Fibroblast of lung (primary cell): ENCODE measurements at regions not wholly inside any gene's neighbourhood (a gene's known extent, or its start where the extent isn't known, plus 50 kb on each side); places are given as distances from the start of the nearest gene placed in this dataset.
"Not testable (repeated sequence)": the region's sequence is repeated elsewhere in the genome, so short reads cannot be mapped to it uniquely, and the experiment has no call there.

Experiments used
- DNase-seq, 2 donors: peaks; one replicate each; pipeline versions ENCODE4 v3.0.0 to v3.0.0-alpha.2; 2010; ENCODE audit warnings: low read depth in 2 of 2
- H2AFZ ChIP-seq: 2 replicates; pipeline ENCODE4 v1.5.1; 2012; ENCODE audit warnings: low read length, control low read depth, inconsistent platforms
- H3K27ac ChIP-seq: 2 replicates; pipeline ENCODE4 v1.5.1; 2011; ENCODE audit warnings: low read length, control low read depth; ENCODE audit not compliant: insufficient read depth
- H3K27me3 ChIP-seq: 2 replicates; pipeline ENCODE4 v1.5.1; 2011; ENCODE audit warnings: mild to moderate bottlenecking, low read length; ENCODE audit not compliant: control insufficient read depth, insufficient read depth
- H3K36me3 ChIP-seq: 2 replicates; pipeline ENCODE4 v1.5.1; 2011; ENCODE audit warnings: low read length; ENCODE audit not compliant: control insufficient read depth, insufficient read depth
- H3K4me1 ChIP-seq: 2 replicates; pipeline ENCODE4 v1.5.1; 2011; ENCODE audit warnings: low read length; ENCODE audit not compliant: control insufficient read depth, insufficient read depth; ENCODE audit errors: extremely low read depth
- H3K4me2 ChIP-seq: 2 replicates; pipeline ENCODE4 v1.5.1; 2011; ENCODE audit warnings: low read length, control low read depth; ENCODE audit not compliant: insufficient read depth; ENCODE audit errors: extremely low read depth
- H3K4me3 ChIP-seq, 4 experiments: fragments of 200-600 bp in 1 of 4; sonication (generic) in 1 of 4; replicated peaks in 1 of 4; 2 replicates each; pipeline ENCODE4 v1.5.1; 2011 to 2016; ENCODE audit warnings: low read length in 4 of 4, low read depth in 3 of 4, mild to moderate bottlenecking in 3 of 4, control low read depth in 2 of 4, inconsistent platforms in 1 of 4, mixed read lengths in 1 of 4; ENCODE audit not compliant: insufficient read depth in 1 of 4; ENCODE audit errors: control extremely low read depth in 1 of 4
- H3K79me2 ChIP-seq: 2 replicates; pipeline ENCODE4 v1.5.1; 2012; ENCODE audit warnings: mild to moderate bottlenecking, low read length, inconsistent platforms; ENCODE audit not compliant: control insufficient read depth, insufficient read depth
- H3K9ac ChIP-seq: 2 replicates; pipeline ENCODE4 v1.5.1; 2011; ENCODE audit warnings: mild to moderate bottlenecking, low read length, control low read depth; ENCODE audit not compliant: insufficient read depth
- H3K9me3 ChIP-seq: 2 replicates; pipeline ENCODE4 v1.5.1; 2012; ENCODE audit warnings: low read depth, low read length; ENCODE audit not compliant: control insufficient read depth, insufficient read depth
- H4K20me1 ChIP-seq: 2 replicates; pipeline ENCODE4 v1.5.1; 2011; ENCODE audit warnings: low read length; ENCODE audit not compliant: control insufficient read depth, insufficient read depth; ENCODE audit errors: extremely low read depth
- EZH2 ChIP-seq: IDR thresholded peaks from 2 replicates; pipeline ENCODE4 v1.5.1; 2012; ENCODE audit warnings: low read length, control low read depth, mild to moderate bottlenecking; ENCODE audit errors: missing control alignments
- TF ChIP-seq, protein P1 (sequence below), 2 donors: IDR thresholded peaks in 1 of 2; conservative IDR thresholded peaks in 1 of 2; 1 replicate in 1 of 2; 2 replicates in 1 of 2; pipeline ENCODE4 v1.5.1; 2011 to 2012; ENCODE audit warnings: low read length in 2 of 2, control low read depth in 1 of 2, inconsistent platforms in 1 of 2, low read depth in 1 of 2, mild to moderate bottlenecking in 1 of 2

DNA sequence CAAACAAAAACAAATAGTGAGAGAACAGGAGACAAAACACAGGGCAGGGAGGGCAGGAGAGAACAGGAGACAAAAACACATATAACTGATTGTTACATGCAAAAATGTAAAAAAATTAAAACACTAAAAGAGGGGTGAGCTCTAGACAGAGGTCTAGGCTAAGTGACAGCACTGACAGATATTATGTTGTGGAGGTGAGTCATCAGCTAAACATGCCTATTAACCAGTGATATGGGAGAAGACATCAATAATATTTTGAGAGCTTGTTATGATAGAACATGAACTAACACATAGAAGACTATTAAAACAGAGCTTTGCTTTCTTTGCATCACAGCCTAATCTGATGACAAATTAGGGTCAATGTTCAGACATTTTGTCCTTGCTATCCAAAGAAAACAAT is 972.7 kb downstream of the PRIM2 start:
- no peaks in the 10 kb centered on the region for H3K4me1 ChIP-seq
- H3K4me3 ChIP-seq: no peak overlapping the region
- H3K9me3 ChIP-seq: no peaks in the 10 kb centered on the region
- H3K79me2 ChIP-seq: no peaks in the 10 kb centered on the region
- no peak overlapping the region for H3K4me2 ChIP-seq
- H3K27ac ChIP-seq: no peak overlapping the region
- TF ChIP-seq, protein P1, sequence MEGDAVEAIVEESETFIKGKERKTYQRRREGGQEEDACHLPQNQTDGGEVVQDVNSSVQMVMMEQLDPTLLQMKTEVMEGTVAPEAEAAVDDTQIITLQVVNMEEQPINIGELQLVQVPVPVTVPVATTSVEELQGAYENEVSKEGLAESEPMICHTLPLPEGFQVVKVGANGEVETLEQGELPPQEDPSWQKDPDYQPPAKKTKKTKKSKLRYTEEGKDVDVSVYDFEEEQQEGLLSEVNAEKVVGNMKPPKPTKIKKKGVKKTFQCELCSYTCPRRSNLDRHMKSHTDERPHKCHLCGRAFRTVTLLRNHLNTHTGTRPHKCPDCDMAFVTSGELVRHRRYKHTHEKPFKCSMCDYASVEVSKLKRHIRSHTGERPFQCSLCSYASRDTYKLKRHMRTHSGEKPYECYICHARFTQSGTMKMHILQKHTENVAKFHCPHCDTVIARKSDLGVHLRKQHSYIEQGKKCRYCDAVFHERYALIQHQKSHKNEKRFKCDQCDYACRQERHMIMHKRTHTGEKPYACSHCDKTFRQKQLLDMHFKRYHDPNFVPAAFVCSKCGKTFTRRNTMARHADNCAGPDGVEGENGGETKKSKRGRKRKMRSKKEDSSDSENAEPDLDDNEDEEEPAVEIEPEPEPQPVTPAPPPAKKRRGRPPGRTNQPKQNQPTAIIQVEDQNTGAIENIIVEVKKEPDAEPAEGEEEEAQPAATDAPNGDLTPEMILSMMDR (conservative IDR thresholded peaks at IDR 0.05 in 1 of 2, IDR thresholded peaks at IDR 0.05 in 1 of 2; ENCODE audit: low read depth in 1 of 2, low read length in 2 of 2): no peak
- TF ChIP-seq EZH2: no peak
- H3K27me3 ChIP-seq: no peaks in the 10 kb centered on the region
- no peaks in the 10 kb centered on the region for H3K36me3 ChIP-seq
- H4K20me1 ChIP-seq: no peaks in the 10 kb centered on the region
- DNase-seq: no peak
- H3K9ac ChIP-seq: no peak overlapping the region
- H2AFZ ChIP-seq: no peak overlapping the region

DNA sequence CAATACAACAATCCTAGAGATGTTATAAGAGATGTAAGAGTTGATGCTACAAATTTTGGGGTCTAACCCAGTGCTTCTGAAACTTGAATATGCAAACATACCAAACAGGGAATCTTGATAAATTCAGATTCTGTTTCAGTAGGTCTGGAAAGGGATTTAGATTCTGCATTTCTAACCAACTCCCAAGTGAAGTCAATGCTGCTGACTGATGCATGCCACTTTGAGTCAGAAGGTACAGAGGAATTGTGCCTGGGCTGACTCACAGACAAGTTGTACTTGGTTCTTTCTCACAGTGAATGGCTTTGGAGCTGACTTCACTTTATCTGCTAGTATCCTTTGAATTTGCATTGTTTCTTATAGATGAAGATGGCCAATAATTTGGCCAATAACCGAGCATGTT is 973.9 kb downstream of the PRIM2 start:
- not testable (repeated sequence) for H3K4me3 ChIP-seq, H3K4me2 ChIP-seq, H3K9me3 ChIP-seq, H3K36me3 ChIP-seq, H3K4me1 ChIP-seq, H4K20me1 ChIP-seq, H2AFZ ChIP-seq, H3K27ac ChIP-seq, H3K79me2 ChIP-seq, H3K27me3 ChIP-seq, DNase-seq, H3K9ac ChIP-seq

DNA sequence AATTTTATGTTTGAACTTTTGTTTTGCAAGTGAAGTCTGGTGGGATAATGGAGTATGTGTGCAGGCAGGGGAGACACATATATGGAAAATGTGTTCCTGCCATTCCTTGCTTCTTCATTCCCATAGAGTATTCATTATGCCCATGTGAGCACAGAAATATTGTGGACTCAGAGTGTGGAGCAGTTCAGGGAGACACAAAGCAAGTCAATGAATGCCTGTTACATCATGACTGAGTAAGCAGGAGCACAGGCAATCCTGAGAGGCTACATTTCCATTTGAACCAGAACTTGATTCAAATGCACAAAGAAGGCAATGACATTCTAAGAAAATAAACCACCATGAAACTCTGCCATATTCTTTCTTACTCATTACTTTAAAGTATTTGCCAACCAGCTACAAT is 990.5 kb downstream of the PRIM2 start:
- not testable (repeated sequence) for H3K79me2 ChIP-seq, DNase-seq, H3K27ac ChIP-seq, H3K4me1 ChIP-seq, H3K4me3 ChIP-seq, H2AFZ ChIP-seq, H4K20me1 ChIP-seq, H3K4me2 ChIP-seq, H3K36me3 ChIP-seq, H3K9ac ChIP-seq, H3K27me3 ChIP-seq, H3K9me3 ChIP-seq

DNA sequence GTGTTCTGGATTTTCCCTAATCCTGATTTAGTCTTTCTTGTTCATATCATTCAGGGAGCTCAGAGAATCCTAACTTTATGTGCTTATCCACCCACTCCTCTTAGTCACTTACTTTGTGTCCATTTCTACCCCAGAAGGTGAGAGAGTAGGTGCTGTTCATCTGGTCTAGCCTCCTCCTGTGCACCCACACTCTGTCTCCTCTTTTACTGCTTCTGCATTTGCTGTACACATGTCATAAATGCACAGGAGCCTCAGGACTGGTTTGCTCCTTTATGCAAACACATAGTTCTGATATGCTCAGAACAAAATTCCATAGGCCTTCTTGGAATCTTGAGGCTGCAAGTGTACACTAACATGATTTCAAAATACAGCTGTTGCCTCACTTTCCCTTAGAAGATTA is 1014.7 kb downstream of the PRIM2 start:
- H3K9ac ChIP-seq, H3K4me2 ChIP-seq, H3K4me1 ChIP-seq, H2AFZ ChIP-seq, H3K9me3 ChIP-seq, H3K27me3 ChIP-seq, H3K36me3 ChIP-seq, H4K20me1 ChIP-seq, DNase-seq, H3K4me3 ChIP-seq, H3K27ac ChIP-seq, H3K79me2 ChIP-seq: not testable (repeated sequence)

DNA sequence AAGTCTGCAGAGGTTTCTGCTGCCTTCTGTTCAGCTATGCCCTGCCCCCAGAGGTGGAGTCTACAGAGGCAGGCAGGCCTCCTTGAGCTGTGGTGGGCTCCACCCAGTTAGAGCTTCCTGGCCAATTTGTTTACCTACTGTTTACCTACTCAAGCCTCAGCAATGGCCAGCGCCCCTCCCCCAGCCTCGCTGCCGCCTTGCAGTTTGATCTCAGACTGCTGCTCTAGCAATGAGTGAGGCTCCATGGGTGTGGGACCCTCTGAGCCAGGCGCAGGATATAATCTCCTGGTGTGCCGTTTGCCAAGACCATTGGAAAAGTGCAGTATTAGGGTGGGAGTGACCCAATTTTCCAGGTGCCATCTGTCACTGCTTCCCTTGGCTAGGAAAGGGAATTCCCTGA is 1024.9 kb downstream of the PRIM2 start:
- H2AFZ ChIP-seq, H3K4me1 ChIP-seq, H3K9me3 ChIP-seq, H3K9ac ChIP-seq, H3K4me2 ChIP-seq, H3K4me3 ChIP-seq, H4K20me1 ChIP-seq, H3K27me3 ChIP-seq, H3K79me2 ChIP-seq, H3K36me3 ChIP-seq, H3K27ac ChIP-seq, DNase-seq: not testable (repeated sequence)

DNA sequence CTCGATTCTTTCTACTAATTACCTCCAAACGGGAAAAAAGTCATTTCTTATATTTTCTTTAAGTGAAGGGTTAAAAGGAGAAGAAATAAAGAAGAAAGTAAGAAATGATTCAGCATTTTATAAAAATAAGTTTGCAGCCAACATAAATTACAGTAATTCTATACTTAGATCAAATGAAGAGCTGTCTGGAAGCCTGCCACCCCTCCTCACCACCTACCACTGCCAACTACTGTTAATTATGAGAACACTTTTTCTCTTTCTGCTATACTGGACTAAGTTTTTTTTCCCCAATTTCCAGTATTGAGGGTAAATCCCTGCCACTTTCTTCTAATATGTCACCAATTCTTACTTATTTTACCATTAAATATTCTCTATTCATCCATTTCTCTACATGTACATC is 1030.1 kb downstream of the PRIM2 start:
- not testable (repeated sequence) for H3K4me1 ChIP-seq, DNase-seq, H3K36me3 ChIP-seq, H3K79me2 ChIP-seq, H4K20me1 ChIP-seq, H2AFZ ChIP-seq, H3K27ac ChIP-seq, H3K4me2 ChIP-seq, H3K9ac ChIP-seq, H3K4me3 ChIP-seq, H3K27me3 ChIP-seq, H3K9me3 ChIP-seq
